ENCODE measurements at regions not wholly inside any gene's neighbourhood (a gene's known extent, or its start where the extent isn't known, plus 50 kb on each side); places are given as distances from the start of the nearest gene placed in this dataset.
A peak's percentile ranks its signal among the peaks of the same experiment; 100 is the strongest.

DNA sequence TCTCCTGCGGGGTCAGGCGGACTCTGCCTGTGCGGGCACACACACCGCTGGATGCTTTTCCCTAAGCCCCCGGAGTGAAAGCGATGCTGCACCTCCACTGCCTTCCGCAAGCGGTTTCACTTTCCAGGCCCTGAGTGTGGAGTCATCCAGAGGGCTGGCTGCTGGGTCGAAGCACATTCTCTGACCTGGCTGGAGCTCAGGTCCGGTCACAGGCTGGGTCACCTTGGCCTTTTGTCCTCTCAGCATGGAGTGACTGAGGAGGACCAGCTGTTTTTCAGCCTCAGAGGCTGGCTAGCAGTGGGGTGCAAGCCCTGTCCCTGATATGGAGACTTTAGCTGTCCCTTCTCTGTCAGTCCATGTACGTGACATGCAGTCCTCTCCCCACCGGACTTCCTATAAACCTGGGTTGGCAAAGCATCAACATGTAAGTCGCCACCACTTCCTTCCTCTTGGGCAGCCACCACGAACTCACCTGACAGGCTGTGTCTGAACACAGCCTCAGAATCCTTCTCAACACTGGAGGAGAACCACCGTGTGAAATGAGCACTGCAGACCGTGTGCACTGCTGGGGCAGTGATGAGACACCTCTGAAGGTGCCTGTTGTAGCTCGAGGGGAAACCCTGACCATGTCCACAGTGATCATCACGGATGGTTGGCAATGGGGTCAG, 51.3 kb downstream of the GADD45G start:
- no peak for DNase-seq

GRCh38 chr9:89657295-89657694, 52.5 kb downstream of the GADD45G start:
- no peak for DNase-seq

DNA sequence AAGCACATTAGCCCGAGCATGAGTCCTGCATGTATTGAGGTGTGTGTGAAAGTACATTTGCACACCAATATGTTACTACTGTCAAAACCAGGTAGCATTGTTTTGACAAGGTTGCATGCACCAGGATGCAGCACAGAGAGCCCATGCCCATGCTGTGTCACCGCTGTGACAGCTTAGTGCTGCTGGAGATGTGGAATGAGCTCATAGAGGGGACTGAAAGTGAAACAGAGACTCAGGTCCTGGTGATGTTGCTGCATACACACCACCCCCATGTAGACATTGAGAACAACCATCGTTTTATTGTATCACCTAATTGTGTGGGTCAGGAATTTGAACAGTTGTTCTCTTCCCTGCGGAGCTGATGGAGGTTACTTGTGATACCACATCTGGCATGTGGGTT, 53.0 kb downstream of the GADD45G start:
- DNase-seq: no peak

DNA sequence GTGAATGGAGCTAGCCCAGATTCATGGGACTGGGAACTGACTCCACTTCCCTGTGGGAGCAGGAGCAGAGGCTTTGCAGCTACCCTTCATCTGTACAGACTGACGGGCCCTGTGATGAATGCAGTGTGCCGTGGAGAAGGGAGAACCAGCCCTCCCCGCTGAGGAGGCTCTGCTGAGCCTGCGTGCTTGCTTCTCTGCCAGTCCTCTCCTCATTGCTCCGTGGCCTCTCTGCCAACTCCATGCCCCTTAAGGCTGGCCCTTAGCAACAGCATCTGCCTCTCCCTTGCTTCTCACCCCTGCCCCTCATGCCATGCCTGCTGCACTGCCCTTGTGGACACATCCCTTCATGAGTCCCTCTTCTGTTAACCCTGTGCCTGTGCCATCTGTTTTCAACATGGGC, 53.6 kb downstream of the GADD45G start:
- no peak for DNase-seq

GRCh38 chr9:89658931-89659330, 54.1 kb downstream of the GADD45G start:
- no peak for DNase-seq

- no peak for DNase-seq
Measured at GRCh38 chr9:89659473-89659872, 54.7 kb downstream of the GADD45G start.

DNA sequence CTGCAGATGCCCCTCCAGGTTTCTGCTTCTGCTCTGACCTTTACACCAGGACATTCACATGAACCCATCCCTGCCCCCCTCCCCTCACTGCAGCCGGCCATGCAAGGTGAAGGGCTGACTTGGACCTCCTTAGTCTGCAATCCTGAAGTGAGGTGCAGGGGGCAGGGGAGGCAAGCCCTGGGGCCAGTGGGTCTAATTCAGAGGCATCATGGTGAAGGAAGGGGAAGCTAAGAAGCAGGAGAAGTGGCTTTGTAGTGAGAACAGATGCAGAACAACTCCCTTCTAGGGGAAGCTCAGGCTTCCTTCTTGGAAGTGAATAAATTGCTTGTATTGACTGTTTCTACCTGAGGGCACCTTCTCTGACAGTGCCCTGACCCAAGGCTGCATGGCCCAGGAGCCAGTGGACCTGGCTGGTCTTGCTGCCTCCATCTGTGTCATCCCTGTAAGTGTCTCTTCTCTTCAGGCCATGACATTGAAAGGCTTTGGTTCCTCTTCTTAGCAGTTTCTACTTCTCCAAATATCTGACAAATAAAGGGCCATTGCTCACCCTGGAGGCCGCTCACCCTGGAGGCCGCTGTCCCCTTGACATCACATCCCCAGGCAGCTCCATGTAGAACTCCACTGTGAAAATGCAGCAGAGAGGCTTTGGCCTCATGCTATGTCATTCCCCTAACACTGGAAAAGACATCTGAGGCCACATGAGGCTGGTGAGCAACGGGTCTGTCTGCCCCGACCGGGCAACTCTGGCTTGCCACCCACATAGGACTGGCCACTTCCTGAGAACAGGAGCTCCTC, 55.3 kb downstream of the GADD45G start:
- DNase-seq: no peak

- no peak for DNase-seq
Measured at GRCh38 chr9:89661391-89661949, 56.7 kb downstream of the GADD45G start.

DNA sequence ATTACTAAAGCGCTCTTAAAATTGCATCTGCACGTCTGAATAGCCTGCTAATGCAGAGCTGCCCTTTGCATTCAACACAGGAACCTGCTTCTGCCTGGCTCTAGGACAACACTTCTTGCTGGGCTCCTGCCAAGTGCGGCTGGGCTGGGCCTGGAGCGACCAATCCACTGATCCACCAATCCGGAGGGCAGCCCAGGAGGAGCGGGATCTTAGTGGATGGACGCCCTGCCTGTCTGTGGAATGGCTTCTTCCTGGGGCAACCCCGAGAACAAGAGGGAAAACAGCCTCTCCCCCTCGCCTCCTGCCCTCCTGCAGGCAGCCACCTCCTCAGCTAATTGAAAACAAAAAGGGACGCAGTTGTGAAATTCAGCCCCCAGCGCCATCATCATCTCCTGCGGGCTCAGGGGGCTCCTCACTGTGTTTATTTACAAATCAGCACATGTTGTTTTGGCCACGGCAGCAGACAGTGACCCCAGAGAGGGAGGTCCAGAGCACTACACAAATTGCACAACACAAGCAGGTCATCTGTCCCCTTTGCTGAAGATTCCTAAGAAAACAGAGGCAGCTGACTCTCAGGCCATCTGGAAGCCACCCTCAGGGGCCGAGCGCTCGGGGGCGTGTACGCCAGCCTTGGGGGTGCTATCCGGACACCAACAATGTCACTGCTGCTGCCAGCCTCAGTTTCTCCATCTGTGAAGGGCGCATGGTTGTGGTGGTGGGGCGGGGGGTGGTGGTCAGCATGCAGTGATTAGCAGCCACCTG, 57.3 kb downstream of the GADD45G start:
- peak; percentile 93 for DNase-seq

DNA sequence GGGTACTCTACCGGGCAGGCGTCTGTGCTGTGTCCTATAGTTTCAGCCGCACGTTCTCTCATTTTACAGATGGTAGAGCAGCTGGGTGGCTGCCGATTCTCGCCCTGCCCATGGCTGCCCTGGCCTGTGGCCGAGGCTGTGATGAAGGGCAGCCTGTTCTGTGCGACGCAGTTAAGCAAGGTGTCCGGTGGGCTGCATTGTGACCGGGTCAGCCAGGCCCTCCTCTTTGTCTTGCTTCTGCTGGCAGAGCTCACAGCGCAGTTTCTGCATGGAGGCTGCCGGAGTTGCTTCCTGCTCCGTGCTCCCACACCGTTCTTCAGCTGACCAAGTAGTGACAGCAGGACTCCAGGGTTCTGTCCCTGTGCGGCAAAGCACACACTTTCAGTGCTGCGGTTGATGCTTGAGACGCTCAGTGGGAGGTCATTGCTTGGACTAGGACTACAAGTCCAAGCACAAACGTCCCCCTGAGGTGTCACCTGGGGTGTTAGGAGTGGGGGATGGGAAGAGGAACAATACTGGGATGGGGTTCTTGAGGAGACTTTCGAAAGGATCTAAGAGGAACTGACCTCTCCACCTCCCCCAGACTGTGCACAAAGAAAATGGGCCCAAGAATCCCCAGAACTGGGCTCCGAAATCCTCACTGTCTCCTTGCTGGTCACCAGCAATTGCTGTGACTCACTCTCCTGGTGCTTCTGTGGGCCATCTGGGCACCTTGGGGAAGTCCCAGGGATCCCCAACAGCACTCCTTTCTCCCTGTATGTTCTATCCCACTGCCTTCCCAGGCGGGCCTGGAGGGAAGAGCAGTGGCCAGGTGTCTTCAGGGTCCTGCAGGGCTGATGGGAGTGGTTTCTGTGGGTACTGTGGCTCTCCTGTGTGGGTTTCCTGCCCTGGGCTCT, 58.2 kb downstream of the GADD45G start:
- no peak for DNase-seq

GRCh38 chr9:89663614-89663970, 58.8 kb downstream of the GADD45G start:
- DNase-seq: no peak

DNA sequence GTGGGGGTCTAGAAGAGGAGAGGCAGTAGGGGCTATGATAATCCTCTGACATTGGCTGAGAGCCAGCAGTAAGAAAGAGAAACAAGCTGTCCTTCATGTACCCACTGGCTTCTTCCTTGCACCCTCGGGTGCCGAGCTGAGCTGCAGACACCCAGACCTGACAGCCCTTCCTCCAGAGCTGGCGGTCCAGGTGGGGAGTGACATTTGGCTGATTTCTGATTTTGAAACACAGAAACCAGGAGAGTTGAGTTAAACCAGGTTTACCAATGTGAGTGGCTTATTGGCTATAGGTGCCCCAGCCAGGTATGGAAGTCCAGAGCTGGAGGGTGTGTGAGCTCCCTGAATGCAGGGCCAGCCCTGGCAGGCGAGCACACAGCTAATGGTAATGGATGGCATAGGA, 59.2 kb downstream of the GADD45G start:
- no peak for DNase-seq

DNA sequence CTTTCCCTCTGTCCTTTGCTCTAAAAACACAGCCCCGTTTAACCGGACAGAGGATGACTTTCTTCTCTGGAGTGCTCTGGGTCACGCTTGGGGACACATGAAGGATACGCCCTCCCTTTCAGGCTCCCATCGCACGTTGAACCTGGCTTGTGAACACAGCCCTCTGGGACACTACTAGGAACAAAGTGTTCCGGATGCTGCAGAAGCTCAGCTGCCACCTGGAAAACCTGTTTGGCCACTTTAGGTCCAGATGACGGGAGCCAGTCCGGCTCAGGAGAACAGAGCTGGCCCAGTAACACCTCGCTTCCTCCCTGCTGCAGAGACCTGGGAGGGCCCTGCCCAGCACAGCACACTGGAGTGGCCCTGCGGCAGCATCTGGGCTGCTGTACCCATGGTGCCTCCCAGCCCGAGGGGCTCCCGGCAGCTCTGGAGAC, 60.1 kb downstream of the GADD45G start:
- DNase-seq: no peak

GRCh38 chr9:89666364-89666763, 61.6 kb downstream of the GADD45G start:
- DNase-seq: no peak

DNA sequence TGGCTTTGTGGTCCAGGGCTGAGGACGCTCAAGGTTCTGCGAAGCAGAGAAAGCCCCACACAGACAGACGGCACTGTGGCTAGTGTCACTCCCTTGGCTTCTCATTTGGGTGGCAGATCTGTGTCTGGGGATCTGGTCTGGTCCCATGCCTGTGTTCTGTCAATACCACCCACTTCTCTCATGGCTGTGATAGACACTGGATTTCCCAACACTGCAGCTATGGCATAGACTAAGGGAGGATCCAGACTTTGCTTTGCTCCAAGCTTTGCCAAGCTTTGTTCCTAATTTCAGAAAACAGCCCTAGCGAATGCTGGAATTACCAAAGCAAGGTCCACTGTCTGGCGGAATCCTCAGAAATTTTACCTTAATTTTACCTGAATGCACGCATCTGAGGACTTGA, 62.1 kb downstream of the GADD45G start:
- DNase-seq: no peak

DNA sequence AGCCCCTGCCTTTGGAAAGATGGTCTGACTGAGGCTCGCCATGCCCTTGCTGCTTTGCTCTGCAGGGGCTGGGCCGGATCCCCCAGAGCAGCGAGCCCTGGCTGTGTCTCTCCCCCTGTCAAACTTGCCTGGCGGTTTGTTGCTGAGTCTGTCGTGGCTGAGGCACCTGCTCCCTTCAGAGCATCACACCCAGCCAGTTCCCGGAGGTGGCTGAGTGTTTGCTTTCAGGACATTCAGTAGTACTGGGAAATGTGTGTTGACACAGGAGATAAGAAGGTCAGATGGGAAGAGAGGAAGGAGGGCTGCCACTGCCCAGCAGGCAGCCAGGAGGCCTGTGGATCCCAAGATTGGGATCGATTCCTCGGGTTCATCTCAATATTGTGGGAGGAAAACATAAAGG, 62.9 kb downstream of the GADD45G start:
- DNase-seq: no peak

DNA sequence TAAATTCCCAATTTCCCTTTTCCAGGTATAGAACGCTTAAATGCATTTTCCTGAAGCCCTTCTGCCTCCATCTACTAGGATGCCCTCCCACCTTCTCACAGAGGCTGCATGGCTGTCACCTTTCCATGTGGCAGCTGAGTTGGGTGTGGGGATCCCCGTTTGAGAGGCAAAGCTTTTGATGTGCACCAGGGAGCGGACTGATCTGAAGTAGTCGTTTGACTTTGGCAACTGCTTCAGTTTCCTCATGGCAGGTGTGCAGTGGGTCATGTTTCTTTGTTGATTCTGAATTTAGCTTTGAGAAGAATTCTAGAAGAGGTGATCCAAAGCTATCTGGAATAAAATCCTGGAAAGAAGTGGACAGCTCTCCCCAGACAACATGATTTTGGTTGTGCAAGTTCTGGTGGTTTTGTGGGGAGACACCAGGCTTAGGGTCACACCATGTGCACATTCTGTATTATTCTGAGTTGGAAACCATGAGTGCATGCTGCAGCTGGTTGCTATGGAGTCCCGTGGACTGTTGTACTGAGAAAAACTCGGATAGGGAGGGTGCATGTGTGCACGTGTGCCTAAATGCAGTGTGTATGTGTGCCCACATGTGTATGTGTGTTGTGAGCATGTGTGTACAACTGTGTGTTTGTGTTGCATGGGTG, 63.5 kb downstream of the GADD45G start:
- no peak for DNase-seq

DNA sequence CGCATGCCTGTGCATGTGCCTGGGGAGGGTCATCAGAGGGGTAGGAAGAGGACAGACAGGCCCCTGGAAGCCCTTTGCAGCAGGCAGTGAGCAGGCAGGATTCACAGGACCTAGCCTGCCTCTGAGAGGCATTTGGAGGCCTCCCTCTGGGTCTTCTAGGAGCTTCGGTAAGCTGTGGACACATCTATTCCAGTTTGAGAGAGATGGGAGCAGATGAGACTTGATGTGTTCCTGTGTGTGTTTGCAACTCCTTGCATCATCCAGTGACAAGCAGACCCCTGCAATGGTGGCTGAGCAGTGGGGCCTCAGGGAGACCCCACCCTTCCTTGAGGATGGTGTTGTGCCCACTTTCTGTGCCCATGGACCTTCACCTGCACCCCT, 64.0 kb downstream of the GADD45G start:
- DNase-seq: no peak

DNA sequence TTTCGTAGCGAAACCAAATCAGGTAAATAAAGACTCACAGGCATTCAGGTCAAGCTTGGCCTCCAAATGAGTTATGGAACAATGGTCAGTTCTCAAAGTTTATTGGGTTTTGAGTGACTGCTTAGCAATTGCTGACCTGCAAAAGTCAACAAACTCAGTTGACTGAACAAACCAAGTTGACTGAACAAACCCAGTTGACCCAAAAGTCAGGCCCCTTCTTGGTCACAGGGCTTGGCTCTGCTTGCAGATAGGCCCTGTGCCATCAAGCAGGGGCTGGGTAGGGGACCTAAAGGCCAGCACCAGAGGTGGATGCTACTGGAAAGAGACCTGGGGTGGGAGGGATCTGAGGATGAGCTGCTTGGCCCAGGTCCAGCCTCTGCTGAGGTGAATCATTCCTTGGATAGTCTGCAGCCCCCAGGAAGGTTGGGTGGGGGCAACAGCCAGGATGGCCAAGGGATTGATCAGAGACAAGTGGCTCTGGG, 64.6 kb downstream of the GADD45G start:
- DNase-seq: no peak

- DNase-seq: no peak
Measured at GRCh38 chr9:89670114-89670513, 65.3 kb downstream of the GADD45G start.

- DNase-seq: no peak
Measured at GRCh38 chr9:89670801-89671434, 66.1 kb downstream of the GADD45G start.
